Neural progenitor cell (in vitro differentiated cells): ENCODE measurements at regions not wholly inside any gene's neighbourhood (a gene's known extent, or its start where the extent isn't known, plus 50 kb on each side); places are given as distances from the start of the nearest gene placed in this dataset.

Source experiments
- DNase-seq: peaks from one replicate; pipeline ENCODE4 v3.0.0-alpha.2; 2016; ENCODE audit warnings: low spot score
- H2AFZ ChIP-seq: fragments of 200-600 bp; sonication (generic); replicated peaks from 2 replicates; pipeline ENCODE4 v1.6.1; 2016; ENCODE audit warnings: antibody characterized with exemption
- H3F3A ChIP-seq: fragments of 200-600 bp; sonication (generic); 2 replicates; pipeline ENCODE4 v1.6.1; 2016; ENCODE audit warnings: antibody characterized with exemption, low read depth
- H3K27ac ChIP-seq: fragments of 200-600 bp; sonication (generic); 2 replicates; pipeline ENCODE4 v1.5.1; 2016; ENCODE audit warnings: mild to moderate bottlenecking
- H3K27me3 ChIP-seq: fragments of 200-600 bp; sonication (generic); 2 replicates; pipeline ENCODE4 v1.6.1; 2016; ENCODE audit warnings: mild to moderate bottlenecking, moderate library complexity
- H3K36me3 ChIP-seq: fragments of 200-600 bp; sonication (generic); 2 replicates; pipeline ENCODE4 v1.5.1; 2016
- H3K4me1 ChIP-seq: fragments of 200-600 bp; sonication (generic); 2 replicates; pipeline ENCODE4 v1.6.1; 2016; ENCODE audit warnings: mixed run types
- H3K4me2 ChIP-seq: fragments of 200-600 bp; sonication (generic); 2 replicates; pipeline ENCODE4 v1.6.1; 2016
- H3K4me3 ChIP-seq: fragments of 200-600 bp; sonication (generic); 2 replicates; pipeline ENCODE4 v1.5.1; 2016
- H3K79me2 ChIP-seq: fragments of 200-600 bp; sonication (generic); 2 replicates; pipeline ENCODE4 v1.6.1; 2016; ENCODE audit warnings: low read depth
- H3K9ac ChIP-seq: fragments of 200-600 bp; sonication (generic); 2 replicates; pipeline ENCODE4 v1.6.1; 2016
- H3K9me3 ChIP-seq: fragments of 200-600 bp; sonication (generic); 2 replicates; pipeline ENCODE4 v1.5.1; 2016; ENCODE audit warnings: low read depth
- H4K20me1 ChIP-seq: fragments of 200-600 bp; sonication (generic); 2 replicates; pipeline ENCODE4 v1.6.1; 2016; ENCODE audit warnings: low read depth
- H3K27ac Mint-ChIP-seq: 3 replicates; pipeline ENCODE4 v1.8.0; 2021; ENCODE audit warnings: mixed read lengths
- H3K27me3 Mint-ChIP-seq: 2 replicates; pipeline ENCODE4 v1.8.0; 2022; ENCODE audit warnings: low read depth, mild to moderate bottlenecking, inconsistent platforms, moderate library complexity, mixed read lengths; ENCODE audit not compliant: insufficient read depth
- H3K36me3 Mint-ChIP-seq: 3 replicates; pipeline ENCODE4 v1.8.0; 2021; ENCODE audit warnings: mixed read lengths
- H3K4me1 Mint-ChIP-seq: 3 replicates; pipeline ENCODE4 v1.8.0; 2021; ENCODE audit warnings: mixed read lengths
- H3K4me3 Mint-ChIP-seq: 3 replicates; pipeline ENCODE4 v1.8.0; 2021; ENCODE audit warnings: mild to moderate bottlenecking, moderate library complexity, mixed read lengths
- H3K9me3 Mint-ChIP-seq: 3 replicates; pipeline ENCODE4 v1.8.0; 2020; ENCODE audit warnings: mixed read lengths
- EZH2 ChIP-seq: fragments of 200-600 bp; sonication (generic); IDR thresholded peaks from 2 replicates; pipeline ENCODE4 v1.6.1; 2017; ENCODE audit warnings: antibody characterized with exemption, mild to moderate bottlenecking, moderate library complexity
- EZH2phosphoT487 ChIP-seq: fragments of 200-600 bp; sonication (generic); IDR thresholded peaks from 2 replicates; pipeline ENCODE4 v1.6.1; 2017; ENCODE audit warnings: antibody characterized with exemption
- TF ChIP-seq, protein P1 (sequence below): fragments of 200-600 bp; sonication (generic); IDR thresholded peaks from 2 replicates; pipeline ENCODE4 v1.5.1; 2017; ENCODE audit warnings: antibody characterized with exemption, mild to moderate bottlenecking

GRCh38 chr12:113757221-113758002 lies 208.7 kb downstream of the RBM19 start:
- Histone ChIP-seq H3K27ac (no peak overlapping the region), H3K4me3 (no peak overlapping the region), H3K4me1 (peaks cover 13% of the 10 kb centered on the region), H4K20me1 (no peaks in the 10 kb centered on the region), H3K36me3 (no peaks in the 10 kb centered on the region), H3K4me2 (no peak overlapping the region), H3F3A (peaks cover 9% of the 10 kb centered on the region), H3K79me2 (no peaks in the 10 kb centered on the region), H2AFZ (no peak overlapping the region), H3K9me3 (no peaks in the 10 kb centered on the region), H3K9ac (no peak overlapping the region), H3K27me3 (no peaks in the 10 kb centered on the region)
- Mint-ChIP-seq H3K4me1 (peaks cover 25% of the 10 kb centered on the region), H3K9me3 (peaks cover 2% of the 10 kb centered on the region), H3K27ac (no peak overlapping the region), H3K36me3 (peaks cover 1% of the 10 kb centered on the region), H3K4me3 (no peak overlapping the region), H3K27me3 (peaks cover 6% of the 10 kb centered on the region)
- TF ChIP-seq EZH2phosphoT487 (no peak), EZH2 (no peak)
- TF ChIP-seq, protein P1, sequence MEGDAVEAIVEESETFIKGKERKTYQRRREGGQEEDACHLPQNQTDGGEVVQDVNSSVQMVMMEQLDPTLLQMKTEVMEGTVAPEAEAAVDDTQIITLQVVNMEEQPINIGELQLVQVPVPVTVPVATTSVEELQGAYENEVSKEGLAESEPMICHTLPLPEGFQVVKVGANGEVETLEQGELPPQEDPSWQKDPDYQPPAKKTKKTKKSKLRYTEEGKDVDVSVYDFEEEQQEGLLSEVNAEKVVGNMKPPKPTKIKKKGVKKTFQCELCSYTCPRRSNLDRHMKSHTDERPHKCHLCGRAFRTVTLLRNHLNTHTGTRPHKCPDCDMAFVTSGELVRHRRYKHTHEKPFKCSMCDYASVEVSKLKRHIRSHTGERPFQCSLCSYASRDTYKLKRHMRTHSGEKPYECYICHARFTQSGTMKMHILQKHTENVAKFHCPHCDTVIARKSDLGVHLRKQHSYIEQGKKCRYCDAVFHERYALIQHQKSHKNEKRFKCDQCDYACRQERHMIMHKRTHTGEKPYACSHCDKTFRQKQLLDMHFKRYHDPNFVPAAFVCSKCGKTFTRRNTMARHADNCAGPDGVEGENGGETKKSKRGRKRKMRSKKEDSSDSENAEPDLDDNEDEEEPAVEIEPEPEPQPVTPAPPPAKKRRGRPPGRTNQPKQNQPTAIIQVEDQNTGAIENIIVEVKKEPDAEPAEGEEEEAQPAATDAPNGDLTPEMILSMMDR = peak; percentile 31
- DNase-seq = peak; percentile 16

DNA sequence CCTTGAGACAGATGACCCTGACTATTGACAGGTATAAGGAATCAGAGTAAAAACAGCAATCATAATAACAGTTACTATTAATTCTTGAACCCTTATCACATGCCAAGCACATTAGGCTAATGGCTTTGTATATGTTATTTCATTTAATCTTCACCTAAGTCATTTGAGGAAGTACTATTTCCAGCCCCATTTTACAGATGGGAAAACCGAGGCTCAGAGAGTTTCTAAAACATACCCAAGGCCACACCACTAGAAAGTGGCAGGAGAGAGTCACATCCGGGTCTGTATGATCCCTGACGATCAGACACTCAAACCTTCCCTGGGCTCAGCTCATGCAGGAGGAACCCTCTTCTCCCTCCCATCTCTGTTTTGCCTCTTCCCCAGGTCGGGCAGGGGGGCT lies 209.5 kb downstream of the RBM19 start:
- no peak overlapping the region for H3K4me2 ChIP-seq
- H3K27me3 ChIP-seq = no peaks in the 10 kb centered on the region
- H3K9me3 ChIP-seq = no peaks in the 10 kb centered on the region
- TF ChIP-seq EZH2 = no peak
- peaks cover 8% of the 10 kb centered on the region for H3K27me3 Mint-ChIP-seq
- H3K36me3 Mint-ChIP-seq = peaks cover 1% of the 10 kb centered on the region
- H3K4me3 ChIP-seq = no peak overlapping the region
- DNase-seq = no peak
- no peak overlapping the region for H3K4me3 Mint-ChIP-seq
- peaks cover 6% of the 10 kb centered on the region for H3K9me3 Mint-ChIP-seq
- H3K27ac Mint-ChIP-seq = no peak overlapping the region
- H3K79me2 ChIP-seq = no peaks in the 10 kb centered on the region
- no peaks in the 10 kb centered on the region for H3K36me3 ChIP-seq
- peaks cover 9% of the 10 kb centered on the region for H3F3A ChIP-seq
- no peak overlapping the region for H3K27ac ChIP-seq
- no peak overlapping the region for H2AFZ ChIP-seq
- H4K20me1 ChIP-seq = no peaks in the 10 kb centered on the region
- H3K4me1 Mint-ChIP-seq = peaks cover 20% of the 10 kb centered on the region
- peaks cover 7% of the 10 kb centered on the region for H3K4me1 ChIP-seq
- no peak overlapping the region for H3K9ac ChIP-seq

DNA sequence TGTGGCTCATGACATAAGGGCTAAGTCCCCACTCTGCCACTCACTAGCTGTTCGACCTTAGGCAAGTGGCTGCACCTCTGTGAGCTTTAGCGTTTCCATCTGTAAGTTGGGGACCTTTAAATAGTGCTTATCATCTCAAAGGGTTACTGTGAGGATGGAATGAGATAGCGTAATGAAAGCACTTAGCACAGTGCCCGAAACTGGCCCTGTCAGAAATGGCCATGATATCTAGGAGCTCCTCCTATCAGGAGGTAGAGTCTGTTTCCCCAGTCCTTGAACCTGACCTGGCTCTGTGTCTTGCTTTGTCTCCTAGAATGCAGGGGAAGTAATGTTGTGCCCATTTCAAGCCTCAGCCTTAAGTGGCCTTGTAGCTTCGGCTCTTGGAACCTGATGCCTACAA lies 211.0 kb downstream of the RBM19 start:
- Mint-ChIP-seq H3K36me3 (peaks cover 1% of the 10 kb centered on the region), H3K27me3 (peaks cover 10% of the 10 kb centered on the region), H3K27ac (no peak overlapping the region), H3K4me3 (no peak overlapping the region), H3K9me3 (peaks cover 6% of the 10 kb centered on the region), H3K4me1 (peaks cover 10% of the 10 kb centered on the region)
- Histone ChIP-seq H3K27me3 (no peaks in the 10 kb centered on the region), H3K36me3 (no peaks in the 10 kb centered on the region), H3K9ac (no peak overlapping the region), H3K4me3 (no peak overlapping the region), H3F3A (peaks cover 9% of the 10 kb centered on the region), H3K9me3 (no peaks in the 10 kb centered on the region), H3K79me2 (no peaks in the 10 kb centered on the region), H4K20me1 (no peaks in the 10 kb centered on the region), H3K4me1 (peaks cover 7% of the 10 kb centered on the region), H2AFZ (no peak overlapping the region), H3K27ac (no peak overlapping the region), H3K4me2 (no peak overlapping the region)
- no peak for DNase-seq
- no peak for TF ChIP-seq EZH2
- TF ChIP-seq, protein P1 = no peak
- no peak for TF ChIP-seq EZH2phosphoT487

- no peaks in the 10 kb centered on the region for H3K36me3 Mint-ChIP-seq
These were observed 214.6 kb downstream of the RBM19 start for GRCh38 chr12:113751513-113751912.

More at GRCh38 chr12:113751513-113751912, 214.6 kb downstream of the RBM19 start:
- H2AFZ ChIP-seq = no peak overlapping the region
- Mint-ChIP-seq H3K4me1 (peaks cover 7% of the 10 kb centered on the region), H3K27me3 (peaks cover 26% of the 10 kb centered on the region), H3K4me3 (no peak overlapping the region), H3K9me3 (peaks cover 5% of the 10 kb centered on the region), H3K27ac (no peak overlapping the region)
- no peaks in the 10 kb centered on the region for H3K36me3 ChIP-seq
- no peak for DNase-seq
- no peak overlapping the region for H3K27ac ChIP-seq
- no peak overlapping the region for H3K9ac ChIP-seq
- H3F3A ChIP-seq = peaks cover under 1% of the 10 kb centered on the region
- no peaks in the 10 kb centered on the region for H3K4me1 ChIP-seq
- H4K20me1 ChIP-seq = no peaks in the 10 kb centered on the region
- peaks cover 9% of the 10 kb centered on the region for H3K27me3 ChIP-seq
- no peaks in the 10 kb centered on the region for H3K9me3 ChIP-seq
- no peak overlapping the region for H3K4me3 ChIP-seq
- H3K4me2 ChIP-seq = no peak overlapping the region
- TF ChIP-seq EZH2 = no peak
- no peak for TF ChIP-seq EZH2phosphoT487
- TF ChIP-seq, protein P1 = no peak
- H3K79me2 ChIP-seq = no peaks in the 10 kb centered on the region
